ENCODE measurements at regions not wholly inside any gene's neighbourhood (a gene's known extent, or its start where the extent isn't known, plus 50 kb on each side); places are given as distances from the start of the nearest gene placed in this dataset.

DNA sequence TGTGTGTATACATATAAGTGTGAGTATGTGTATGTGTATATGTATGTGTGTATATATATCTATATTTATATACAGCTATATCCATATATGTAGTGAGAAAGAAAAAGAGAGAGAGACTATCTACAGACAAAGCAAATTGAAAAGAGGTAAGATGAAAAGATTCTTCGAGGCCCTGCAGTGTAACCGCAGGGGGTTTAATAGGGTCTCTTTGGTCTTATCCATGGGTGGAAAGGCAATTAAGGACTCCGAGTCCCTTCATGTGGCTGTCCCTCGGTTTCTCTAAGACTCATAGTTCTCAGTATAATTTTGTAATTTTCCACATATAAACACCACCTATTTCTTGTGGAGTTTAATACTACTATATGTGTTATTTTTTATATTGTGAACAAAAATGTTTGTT lies 50.6 kb upstream of the JAZF1 start:
- H4K20me1 ChIP-seq (ENCODE audit: insufficient read depth, low read length) = no peaks in the 10 kb centered on the region
- ChIA-PET POLR2A (interaction anchor here (0.7 kb wide), 1 partner anchor 860 kb away, joined by 6 read pairs; no protein-coding TSS in a partner anchor), CTCF (ENCODE audit: unreplicated experiment) (no interaction called here)
- H3K9me2 ChIP-seq (ENCODE audit: insufficient read depth, low read length) = no peaks in the 10 kb centered on the region
- no peak for TF ChIP-seq EZH2phosphoT487 (IDR thresholded peaks at IDR 0.05; ENCODE audit: borderline replicate concordance, low read depth, low read length)
- TF ChIP-seq, protein P1, sequence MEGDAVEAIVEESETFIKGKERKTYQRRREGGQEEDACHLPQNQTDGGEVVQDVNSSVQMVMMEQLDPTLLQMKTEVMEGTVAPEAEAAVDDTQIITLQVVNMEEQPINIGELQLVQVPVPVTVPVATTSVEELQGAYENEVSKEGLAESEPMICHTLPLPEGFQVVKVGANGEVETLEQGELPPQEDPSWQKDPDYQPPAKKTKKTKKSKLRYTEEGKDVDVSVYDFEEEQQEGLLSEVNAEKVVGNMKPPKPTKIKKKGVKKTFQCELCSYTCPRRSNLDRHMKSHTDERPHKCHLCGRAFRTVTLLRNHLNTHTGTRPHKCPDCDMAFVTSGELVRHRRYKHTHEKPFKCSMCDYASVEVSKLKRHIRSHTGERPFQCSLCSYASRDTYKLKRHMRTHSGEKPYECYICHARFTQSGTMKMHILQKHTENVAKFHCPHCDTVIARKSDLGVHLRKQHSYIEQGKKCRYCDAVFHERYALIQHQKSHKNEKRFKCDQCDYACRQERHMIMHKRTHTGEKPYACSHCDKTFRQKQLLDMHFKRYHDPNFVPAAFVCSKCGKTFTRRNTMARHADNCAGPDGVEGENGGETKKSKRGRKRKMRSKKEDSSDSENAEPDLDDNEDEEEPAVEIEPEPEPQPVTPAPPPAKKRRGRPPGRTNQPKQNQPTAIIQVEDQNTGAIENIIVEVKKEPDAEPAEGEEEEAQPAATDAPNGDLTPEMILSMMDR (conservative IDR thresholded peaks at IDR 0.05; ENCODE audit: low read length) = no peak
- intact Hi-C loops (cut with micrococcal nuclease; ENCODE audit: unreplicated experiment) = no loop called here
- H3K9me3 ChIP-seq (ENCODE audit: low read length) = no peaks in the 10 kb centered on the region
- no peaks in the 10 kb centered on the region for H3K4me1 ChIP-seq (ENCODE audit: insufficient read depth, low read length, poor library complexity, severe bottlenecking)
- H3K27ac ChIP-seq (ENCODE audit: low read depth, low read length, poor library complexity, severe bottlenecking) = no peak overlapping the region
- H3K79me2 ChIP-seq (ENCODE audit: insufficient read depth, low read depth, low read length) = no peaks in the 10 kb centered on the region
- no peak overlapping the region for H3K4me3 ChIP-seq (ENCODE audit: low read depth, low read length, poor library complexity, severe bottlenecking)
- no peak for DNase-seq (ENCODE audit: low spot score)
- H2AFZ ChIP-seq (ENCODE audit: low read length) = no peak overlapping the region
- H3K4me2 ChIP-seq (ENCODE audit: low read length) = no peak overlapping the region
- BruUV-seq (replicated peaks) = no TSS peak
- no peaks in the 10 kb centered on the region for H3K36me3 ChIP-seq (ENCODE audit: insufficient read depth, low read length)

DNA sequence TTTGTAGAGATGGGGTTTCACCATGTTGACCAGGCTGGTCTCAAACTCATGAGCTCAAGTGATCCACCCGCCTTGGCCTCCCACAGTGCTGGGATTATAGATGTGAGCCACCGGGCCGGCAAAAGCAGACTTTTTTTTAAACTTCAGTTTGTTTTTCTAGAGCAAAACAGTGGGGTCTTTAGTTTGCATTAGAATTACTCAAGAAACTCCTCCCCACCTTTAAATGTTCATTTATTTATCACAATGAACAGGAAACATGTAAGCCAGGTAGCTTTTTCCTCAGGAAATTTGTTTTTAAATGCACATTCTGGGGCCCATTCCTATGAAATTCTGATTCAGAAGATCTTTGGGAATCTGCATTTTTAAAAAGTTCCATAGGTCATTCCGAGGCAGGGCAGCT lies 56.0 kb upstream of the JAZF1 start:
- no peaks in the 10 kb centered on the region for H3K4me1 ChIP-seq (ENCODE audit: insufficient read depth, low read length, poor library complexity, severe bottlenecking)
- no peaks in the 10 kb centered on the region for H3K9me2 ChIP-seq (ENCODE audit: insufficient read depth, low read length)
- ChIA-PET POLR2A (interaction anchor here (0.7 kb wide), 1 partner anchor 455 kb away, joined by 3 read pairs; no protein-coding TSS in a partner anchor), CTCF (ENCODE audit: unreplicated experiment) (no interaction called here)
- H3K4me3 ChIP-seq (ENCODE audit: low read depth, low read length, poor library complexity, severe bottlenecking) = no peak overlapping the region
- no peak overlapping the region for H2AFZ ChIP-seq (ENCODE audit: low read length)
- H3K9me3 ChIP-seq (ENCODE audit: low read length) = no peaks in the 10 kb centered on the region
- no peak for DNase-seq (ENCODE audit: low spot score)
- BruUV-seq (replicated peaks) = no TSS peak
- no peak overlapping the region for H3K27ac ChIP-seq (ENCODE audit: low read depth, low read length, poor library complexity, severe bottlenecking)
- TF ChIP-seq EZH2phosphoT487 (IDR thresholded peaks at IDR 0.05; ENCODE audit: borderline replicate concordance, low read depth, low read length) = no peak
- TF ChIP-seq, protein P1 (conservative IDR thresholded peaks at IDR 0.05; ENCODE audit: low read length) = no peak
- H4K20me1 ChIP-seq (ENCODE audit: insufficient read depth, low read length) = no peaks in the 10 kb centered on the region
- no peak overlapping the region for H3K4me2 ChIP-seq (ENCODE audit: low read length)
- intact Hi-C loops (cut with micrococcal nuclease; ENCODE audit: unreplicated experiment) = no loop called here
- H3K36me3 ChIP-seq (ENCODE audit: insufficient read depth, low read length) = no peaks in the 10 kb centered on the region
- no peaks in the 10 kb centered on the region for H3K79me2 ChIP-seq (ENCODE audit: insufficient read depth, low read depth, low read length)

DNA sequence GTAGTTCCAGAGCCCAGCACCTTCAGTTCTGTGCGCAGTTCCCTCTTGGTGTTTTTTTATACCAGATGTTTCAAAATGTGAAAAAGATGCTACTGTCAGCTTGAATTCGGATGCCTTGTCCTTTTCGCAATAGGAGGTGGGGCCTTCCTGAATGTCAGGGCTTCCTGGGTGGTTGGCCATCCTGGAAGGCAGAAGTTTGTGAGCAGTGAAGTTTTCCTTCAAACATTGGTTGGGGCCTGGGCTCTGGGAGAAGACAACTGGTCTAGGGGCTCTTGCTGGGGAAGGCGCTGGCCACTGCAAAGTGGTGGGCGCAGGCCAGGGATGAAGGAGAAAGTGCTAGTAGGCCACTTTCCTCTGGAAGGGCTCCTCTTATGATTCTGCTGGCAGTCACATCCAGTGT lies 56.8 kb upstream of the JAZF1 start:
- H3K9me2 ChIP-seq (ENCODE audit: insufficient read depth, low read length) = no peaks in the 10 kb centered on the region
- no peak overlapping the region for H3K4me2 ChIP-seq (ENCODE audit: low read length)
- H3K36me3 ChIP-seq (ENCODE audit: insufficient read depth, low read length) = no peaks in the 10 kb centered on the region
- H4K20me1 ChIP-seq (ENCODE audit: insufficient read depth, low read length) = no peaks in the 10 kb centered on the region
- H2AFZ ChIP-seq (ENCODE audit: low read length) = no peak overlapping the region
- CTCF ChIA-PET (ENCODE audit: unreplicated experiment) = no interaction called here
- no peak overlapping the region for H3K27ac ChIP-seq (ENCODE audit: low read depth, low read length, poor library complexity, severe bottlenecking)
- POLR2A ChIA-PET = no interaction called here
- no peak overlapping the region for H3K4me3 ChIP-seq (ENCODE audit: low read depth, low read length, poor library complexity, severe bottlenecking)
- no peak for DNase-seq (ENCODE audit: low spot score)
- H3K9me3 ChIP-seq (ENCODE audit: low read length) = no peaks in the 10 kb centered on the region
- no peaks in the 10 kb centered on the region for H3K4me1 ChIP-seq (ENCODE audit: insufficient read depth, low read length, poor library complexity, severe bottlenecking)
- no TSS peak for BruUV-seq (replicated peaks)
- TF ChIP-seq, protein P1 (conservative IDR thresholded peaks at IDR 0.05; ENCODE audit: low read length) = no peak
- no peak for TF ChIP-seq EZH2phosphoT487 (IDR thresholded peaks at IDR 0.05; ENCODE audit: borderline replicate concordance, low read depth, low read length)
- no peaks in the 10 kb centered on the region for H3K79me2 ChIP-seq (ENCODE audit: insufficient read depth, low read depth, low read length)
- intact Hi-C loops (cut with micrococcal nuclease; ENCODE audit: unreplicated experiment) = no loop called here

Measured in OCI-LY7 (cell line).